HG03520 (cell line): ENCODE measurements at regions not wholly inside any gene's neighbourhood (a gene's known extent, or its start where the extent isn't known, plus 50 kb on each side); places are given as distances from the start of the nearest gene placed in this dataset.
"Not testable (repeated sequence)": the region's sequence is repeated elsewhere in the genome, so short reads cannot be mapped to it uniquely, and the experiment has no call there.

ENCODE experiments used
- ATAC-seq: cut with Tn5 transposase; IDR thresholded peaks from one replicate; pipeline ENCODE4 v1.9.1; 2021; ENCODE audit warnings: mild to moderate bottlenecking, moderate library complexity; ENCODE audit not compliant: unreplicated experiment

GRCh38 chr10:17538941-17539340, 78.2 kb downstream of the HACD1 start:
- no peak for ATAC-seq

- no peak for ATAC-seq
Measured at GRCh38 chr10:17537281-17537680, 79.9 kb downstream of the HACD1 start.

DNA sequence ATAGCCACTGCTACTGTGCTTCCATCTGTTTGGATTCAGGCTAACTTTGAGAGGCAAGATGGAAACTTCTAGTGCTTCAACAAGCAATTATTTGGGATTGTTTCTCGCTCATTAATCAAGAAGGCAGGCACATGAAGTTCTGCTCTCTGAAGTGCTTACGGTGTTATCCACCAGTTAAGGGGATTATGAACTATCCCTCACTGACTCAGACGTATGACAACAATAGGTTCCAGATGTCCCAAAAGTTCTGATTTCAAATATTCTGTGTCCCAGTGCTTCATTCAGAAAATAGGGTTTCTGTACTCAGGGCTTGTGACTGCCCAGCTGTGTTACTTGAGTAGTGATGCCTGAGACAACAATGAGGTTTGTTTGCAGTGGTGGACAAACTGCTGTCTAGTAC, 81.0 kb downstream of the HACD1 start:
- ATAC-seq: no peak

GRCh38 chr10:17533731-17534130, 79.3 kb upstream of the ST8SIA6 start:
- no peak for ATAC-seq

DNA sequence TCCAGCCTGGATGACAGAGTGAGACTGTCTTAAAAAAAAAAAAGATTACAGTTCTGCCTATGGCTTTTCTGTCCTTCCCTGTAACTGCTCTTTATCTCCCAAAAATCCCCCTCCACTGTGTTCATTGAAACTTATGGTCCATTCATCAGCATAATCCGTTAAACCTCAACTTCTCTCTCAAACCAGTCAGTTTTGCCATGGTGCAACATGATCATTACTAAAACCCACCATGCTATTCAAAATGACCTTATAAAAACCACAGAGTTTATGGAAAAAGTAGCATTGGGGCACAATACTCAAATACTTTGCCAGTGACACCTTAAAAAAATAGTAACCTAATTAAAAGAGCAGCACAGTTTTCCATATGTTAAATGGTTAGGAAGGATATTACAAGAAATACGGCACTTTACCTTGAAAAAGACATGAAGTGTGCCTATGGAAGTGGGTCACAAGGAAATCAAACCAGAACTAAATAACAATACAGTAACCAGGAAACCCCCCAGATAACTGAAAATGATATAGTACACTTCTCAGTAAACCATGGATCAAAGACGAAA, 74.0 kb upstream of the ST8SIA6 start:
- no peak for ATAC-seq

DNA sequence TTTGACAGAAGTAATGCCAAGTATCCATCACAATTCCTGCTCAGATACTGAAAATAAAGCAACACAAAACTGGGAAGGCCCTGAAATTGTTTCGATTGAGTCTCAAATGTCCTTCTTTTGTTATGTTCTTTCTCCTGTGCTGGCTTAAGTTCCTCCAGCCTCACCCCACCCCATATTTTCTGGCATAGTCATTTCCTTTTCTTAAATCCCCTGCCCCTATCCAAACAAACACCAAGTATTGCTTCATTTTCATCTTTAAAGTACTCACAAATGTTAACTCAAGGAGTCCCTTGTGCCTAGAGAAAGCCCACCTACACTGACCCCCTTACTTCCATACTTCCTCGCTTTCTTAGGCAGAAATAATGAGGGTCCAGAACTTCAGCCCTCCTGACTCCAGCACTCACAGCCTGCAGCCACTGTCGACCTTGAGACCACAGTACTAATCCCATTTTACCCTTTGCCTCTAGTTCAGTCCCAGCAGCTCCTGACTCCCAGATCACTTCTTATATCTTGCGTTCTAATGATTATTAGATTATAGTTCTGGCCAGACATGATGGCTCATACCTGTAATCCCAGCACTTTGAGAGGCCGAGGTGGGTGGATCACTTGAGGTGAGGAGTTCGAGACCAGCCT, 73.2 kb upstream of the ST8SIA6 start:
- no peak for ATAC-seq

- not testable (repeated sequence) for ATAC-seq
Measured at GRCh38 chr10:17526571-17526970, 72.2 kb upstream of the ST8SIA6 start.

DNA sequence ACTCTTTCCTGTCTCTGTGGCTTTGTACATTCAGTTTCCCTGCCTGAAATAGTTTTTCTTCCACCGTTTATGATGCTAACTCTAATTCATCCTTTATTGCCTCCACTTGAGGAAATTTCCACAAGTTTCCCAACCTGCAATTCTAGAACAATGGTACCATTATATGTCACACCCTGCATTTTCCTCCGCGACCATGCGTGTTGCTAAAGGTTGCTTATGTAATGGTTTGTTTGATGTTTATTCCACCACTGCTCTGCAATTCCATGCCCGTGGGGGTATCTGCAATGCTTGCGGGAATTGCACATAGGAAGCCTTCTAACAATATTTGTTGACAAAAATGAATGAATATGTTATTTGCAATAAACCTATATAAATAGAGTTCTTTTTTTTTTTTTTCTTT, 69.5 kb upstream of the ST8SIA6 start:
- ATAC-seq: no peak

- ATAC-seq: no peak
Measured at GRCh38 chr10:17523246-17523753, 68.9 kb upstream of the ST8SIA6 start.

GRCh38 chr10:17522269-17522668, 67.9 kb upstream of the ST8SIA6 start:
- not testable (repeated sequence) for ATAC-seq

DNA sequence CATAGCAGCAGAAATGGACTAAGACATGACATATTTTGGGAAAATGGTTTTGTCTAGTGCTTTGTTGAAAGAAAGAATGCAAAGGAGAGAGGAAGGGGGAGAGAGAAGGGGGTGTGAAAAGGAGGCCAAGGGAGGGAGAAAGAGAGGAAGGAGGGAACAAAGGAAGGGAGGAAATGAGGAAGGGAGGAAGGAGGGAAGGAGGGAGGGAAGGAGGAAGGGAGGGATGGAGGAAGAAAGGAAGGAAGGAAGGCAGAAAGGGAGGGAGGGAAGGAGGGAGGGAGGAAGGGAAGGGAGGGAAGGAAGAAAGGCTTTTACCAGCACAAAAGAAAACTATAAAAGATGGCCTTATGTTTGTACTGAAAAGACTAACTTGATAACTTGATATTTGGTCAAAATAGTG, 65.1 kb upstream of the ST8SIA6 start:
- ATAC-seq: no peak

GRCh38 chr10:17518338-17518737, 63.9 kb upstream of the ST8SIA6 start:
- no peak for ATAC-seq

- no peak for ATAC-seq
Measured at GRCh38 chr10:17516376-17516775, 62.0 kb upstream of the ST8SIA6 start.

GRCh38 chr10:17512341-17513001, 58.1 kb upstream of the ST8SIA6 start:
- ATAC-seq: no peak

DNA sequence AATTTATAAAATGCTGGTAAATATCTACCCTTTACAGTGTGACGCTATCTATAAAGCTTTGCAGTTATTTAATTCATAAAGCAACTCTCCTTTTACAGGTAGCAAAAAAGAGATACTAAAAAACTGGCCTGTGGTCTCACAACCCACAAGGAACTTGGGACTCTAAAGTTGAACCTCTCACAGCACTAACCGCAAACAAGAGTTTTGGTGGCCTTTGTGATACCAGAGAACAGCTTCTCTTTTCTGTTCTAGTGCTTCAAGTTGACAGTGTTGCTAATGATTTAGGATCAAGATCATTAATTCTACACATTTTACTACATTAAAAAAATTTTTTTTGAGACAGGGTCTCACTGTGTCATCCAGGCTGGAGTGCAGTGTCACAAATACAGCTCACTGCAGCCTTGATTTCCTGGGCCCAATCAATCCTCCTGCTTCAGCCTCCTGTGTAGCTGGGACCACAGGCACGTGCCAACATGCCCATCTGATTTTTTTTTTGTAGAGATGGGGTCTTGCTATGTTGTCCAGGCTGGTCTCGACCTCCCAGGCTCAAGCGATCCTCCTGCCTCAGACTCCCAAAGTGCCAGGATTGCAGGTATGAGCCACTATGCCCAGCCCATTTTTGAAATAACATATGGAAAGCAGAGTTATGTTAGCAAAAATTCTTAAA, 56.0 kb upstream of the ST8SIA6 start:
- ATAC-seq: peak; percentile 65

- no peak for ATAC-seq
Measured at GRCh38 chr10:17507538-17507937, 53.1 kb upstream of the ST8SIA6 start.

DNA sequence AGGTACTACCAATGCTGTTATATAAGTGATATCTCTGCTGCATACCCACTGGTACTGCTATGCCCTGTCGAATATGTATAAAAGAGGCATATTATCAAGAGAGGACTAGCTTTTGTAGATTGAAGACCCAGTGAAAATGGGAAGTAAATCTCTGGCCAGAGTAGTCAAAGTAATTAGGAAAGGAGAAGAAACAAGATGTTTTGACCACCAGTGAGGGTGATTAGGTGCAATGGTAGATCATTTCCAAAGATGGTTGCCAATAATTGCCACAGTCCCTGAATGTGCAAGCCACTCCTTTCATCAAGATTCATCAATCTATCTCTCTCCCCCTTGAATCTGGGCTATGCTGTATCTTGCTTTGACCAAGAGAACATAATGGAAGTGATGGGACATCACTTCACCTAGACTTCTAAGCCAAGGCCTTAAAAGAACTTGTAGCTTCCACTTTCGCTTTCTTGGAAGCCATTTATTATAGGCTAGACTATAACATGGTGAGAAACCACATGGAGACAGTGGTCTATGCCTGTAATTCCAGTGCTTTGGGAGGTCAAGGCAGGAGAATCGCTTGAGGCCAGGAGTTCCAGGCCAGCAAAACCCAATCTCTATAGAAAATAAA, 52.6 kb upstream of the ST8SIA6 start:
- ATAC-seq: no peak

GRCh38 chr10:17506390-17506789, 52.0 kb upstream of the ST8SIA6 start:
- no peak for ATAC-seq

- no peak for ATAC-seq
Measured at GRCh38 chr10:17504547-17505245, 50.3 kb upstream of the ST8SIA6 start.
